Lower leg skin (tissue), 3 donors: ENCODE measurements at regions not wholly inside any gene's neighbourhood (a gene's known extent, or its start where the extent isn't known, plus 50 kb on each side); places are given as distances from the start of the nearest gene placed in this dataset.

Experiments
- CTCF ChIP-seq, 3 donors: fragments of 450-650 bp; IDR thresholded peaks; one replicate each; pipeline ENCODE4 v1.5.1; 2016; ENCODE audit warnings: antibody characterized with exemption in 3 of 3, mild to moderate bottlenecking in 3 of 3, moderate library complexity in 2 of 3
- POLR2A ChIP-seq, 2 donors: fragments of 450-650 bp; IDR thresholded peaks; one replicate each; pipeline ENCODE4 v1.6.1; 2016 to 2017; ENCODE audit warnings: antibody characterized with exemption in 2 of 2, mild to moderate bottlenecking in 1 of 2, moderate library complexity in 1 of 2

GRCh38 chr12:82242729-82243128 is 115.5 kb downstream of the CCDC59 start:
- no peak for TF ChIP-seq CTCF (IDR thresholded peaks at IDR 0.05)
- TF ChIP-seq POLR2A (IDR thresholded peaks at IDR 0.05) = no peak
